ENCODE measurements at regions not wholly inside any gene's neighbourhood (a gene's known extent, or its start where the extent isn't known, plus 50 kb on each side); places are given as distances from the start of the nearest gene placed in this dataset.

GRCh38 chr21:15531986-15532385, 197.8 kb upstream of the USP25 start:
- DNase-seq (ENCODE audit: low read depth) = no peak

GRCh38 chr21:15533618-15534017, 196.2 kb upstream of the USP25 start:
- no peak for DNase-seq (ENCODE audit: low read depth)

GRCh38 chr21:15534450-15534886, 195.3 kb upstream of the USP25 start:
- DNase-seq (ENCODE audit: low read depth) = no peak

DNA sequence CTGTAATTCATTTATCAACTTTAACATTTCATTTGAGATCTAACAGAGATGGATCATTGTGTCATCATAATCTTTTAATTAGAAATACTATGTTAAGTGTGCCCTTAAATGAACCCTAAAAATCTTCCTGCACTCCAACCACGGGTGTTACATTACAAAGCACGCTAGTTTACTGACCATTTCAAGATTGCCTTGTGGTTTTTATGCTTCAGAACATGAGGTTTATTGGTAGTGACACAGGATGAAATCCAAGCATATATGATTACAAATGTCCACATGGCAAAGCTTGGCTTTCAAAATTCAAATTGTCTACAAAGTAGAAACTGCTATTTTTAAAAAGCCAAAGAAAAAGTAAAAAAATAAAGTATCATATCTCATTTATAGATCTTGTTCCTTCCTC, 190.4 kb upstream of the USP25 start:
- DNase-seq (ENCODE audit: low read depth) = no peak

DNA sequence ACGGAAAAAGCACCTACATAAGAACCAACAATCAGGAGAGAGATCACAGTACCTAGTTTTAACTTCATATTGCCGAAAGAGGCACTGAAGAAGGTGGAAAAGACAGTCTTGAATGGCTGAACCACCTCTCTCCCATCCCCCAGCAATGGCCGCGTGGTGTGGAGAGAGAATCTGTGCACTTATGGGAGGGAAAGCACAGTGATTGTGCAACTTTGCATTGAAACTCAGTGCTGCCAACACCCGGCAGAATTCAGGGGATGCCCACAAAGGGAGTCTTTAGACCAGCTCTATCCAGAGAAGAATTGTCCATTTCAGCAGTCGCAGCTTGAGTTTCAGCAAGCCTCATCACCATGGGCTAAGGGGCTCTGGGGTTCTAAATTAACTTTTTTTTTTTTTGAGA, 186.3 kb upstream of the USP25 start:
- no peak for DNase-seq (ENCODE audit: low read depth)

- no peak for DNase-seq (ENCODE audit: low read depth)
Measured at GRCh38 chr21:15549671-15550070, 180.1 kb upstream of the USP25 start.

- DNase-seq (ENCODE audit: low read depth) = no peak
Measured at GRCh38 chr21:15552914-15553494, 176.8 kb upstream of the USP25 start.

- DNase-seq (ENCODE audit: low read depth) = no peak
Measured at GRCh38 chr21:15557925-15558324, 171.9 kb upstream of the USP25 start.

- DNase-seq (ENCODE audit: low read depth) = no peak
Measured at GRCh38 chr21:15558884-15559283, 170.9 kb upstream of the USP25 start.

DNA sequence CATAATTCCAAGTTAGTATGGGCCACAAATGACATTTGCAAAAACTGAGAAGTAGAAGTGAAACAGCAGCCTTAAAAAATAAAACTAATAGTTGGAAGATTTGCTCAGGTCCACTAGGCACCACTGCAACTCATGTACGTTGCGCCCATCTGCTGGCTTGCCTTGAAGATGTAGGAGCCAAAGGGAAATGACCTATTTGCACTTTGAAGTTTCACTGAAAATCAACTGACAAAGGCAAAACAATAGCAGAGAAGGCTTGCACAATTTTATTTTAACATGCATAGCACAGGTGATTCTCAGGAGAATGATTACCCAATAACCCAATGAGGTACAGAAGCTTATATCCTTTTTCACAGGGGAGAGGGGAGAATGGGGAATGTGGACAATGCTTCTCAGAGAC, 170.1 kb upstream of the USP25 start:
- DNase-seq (ENCODE audit: low read depth) = no peak

- DNase-seq (ENCODE audit: low read depth) = no peak
Measured at GRCh38 chr21:15560383-15561056, 169.3 kb upstream of the USP25 start.

DNA sequence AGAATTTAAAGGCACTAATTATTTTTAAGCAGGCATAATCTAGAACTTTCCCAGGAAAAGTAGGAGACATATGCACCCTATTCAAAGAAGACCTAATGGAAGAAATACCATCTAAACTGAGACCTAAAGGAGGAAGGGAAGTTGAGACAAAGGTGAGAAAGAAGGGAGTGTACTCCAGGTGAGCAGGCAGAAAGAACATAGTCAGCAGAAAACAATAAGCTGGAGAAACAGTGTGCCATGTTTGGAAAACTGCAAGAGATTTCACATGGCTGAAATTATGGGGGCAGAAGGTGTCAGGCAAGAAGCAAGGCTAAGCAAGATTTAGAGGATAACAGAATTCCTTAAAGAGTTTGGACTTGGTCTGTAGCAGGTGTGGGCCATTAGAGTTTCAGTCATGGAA, 167.0 kb upstream of the USP25 start:
- no peak for DNase-seq (ENCODE audit: low read depth)

GRCh38 chr21:15564907-15565306, 164.9 kb upstream of the USP25 start:
- no peak for DNase-seq (ENCODE audit: low read depth)

DNA sequence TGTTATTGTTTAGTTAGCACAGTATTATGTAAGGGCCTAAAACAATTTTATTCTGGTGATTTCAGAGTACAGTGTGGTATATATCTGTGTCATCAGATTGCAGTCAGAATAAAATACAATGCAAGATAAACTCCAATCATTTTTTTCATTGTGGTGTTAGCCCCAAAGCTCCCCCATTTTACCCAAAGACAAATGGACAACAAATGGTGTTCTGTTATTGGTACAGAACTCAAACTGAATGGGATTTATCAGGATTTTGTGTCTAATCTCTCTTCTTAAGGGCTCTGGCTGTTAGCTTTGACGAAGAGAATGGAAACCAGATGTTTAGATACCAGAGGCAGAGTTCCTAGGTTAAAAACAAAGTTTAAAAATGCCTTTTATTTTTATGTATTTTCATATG, 163.1 kb upstream of the USP25 start:
- no peak for DNase-seq (ENCODE audit: low read depth)

DNA sequence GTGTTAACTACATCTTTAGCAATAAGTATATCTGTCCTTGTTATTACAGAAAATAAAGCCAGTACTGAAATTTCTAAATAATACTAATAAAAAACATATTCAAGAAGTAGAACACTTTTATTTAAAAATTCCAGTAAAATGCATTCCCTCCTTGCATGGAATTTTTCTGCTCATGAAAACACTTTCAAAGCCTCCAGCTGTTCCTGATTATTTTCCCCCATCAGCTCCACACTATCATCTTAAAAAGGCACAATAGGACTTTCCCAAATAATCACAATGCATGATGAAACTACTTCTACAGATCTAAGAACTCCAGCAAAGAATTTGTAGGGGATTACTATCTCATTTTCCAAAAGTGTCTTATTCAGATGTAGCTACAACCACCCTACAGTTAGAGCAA, 162.6 kb upstream of the USP25 start:
- DNase-seq (ENCODE audit: low read depth) = no peak

DNA sequence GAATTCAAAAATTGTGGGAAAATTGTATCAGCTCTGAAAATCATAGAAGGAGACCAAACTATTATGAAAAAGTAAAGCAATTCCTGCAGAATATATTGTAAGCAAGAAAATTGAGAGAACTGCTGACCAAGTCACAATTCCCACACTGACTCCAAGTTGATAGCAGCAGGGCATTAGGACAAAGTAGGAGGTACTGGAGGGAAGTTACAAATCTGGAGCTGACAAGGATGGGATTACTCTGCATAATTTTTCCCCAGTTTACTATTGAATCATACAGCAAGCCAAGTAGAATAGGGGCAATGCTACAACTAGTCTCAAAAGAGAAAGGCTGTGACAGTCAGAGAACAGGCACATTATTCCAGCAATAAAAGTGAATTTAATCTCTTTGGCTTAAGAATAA, 161.3 kb upstream of the USP25 start:
- DNase-seq (ENCODE audit: low read depth) = no peak

- DNase-seq (ENCODE audit: low read depth) = no peak
Measured at GRCh38 chr21:15586752-15587427, 142.9 kb upstream of the USP25 start.

GRCh38 chr21:15592271-15592860, 137.4 kb upstream of the USP25 start:
- no peak for DNase-seq (ENCODE audit: low read depth)

DNA sequence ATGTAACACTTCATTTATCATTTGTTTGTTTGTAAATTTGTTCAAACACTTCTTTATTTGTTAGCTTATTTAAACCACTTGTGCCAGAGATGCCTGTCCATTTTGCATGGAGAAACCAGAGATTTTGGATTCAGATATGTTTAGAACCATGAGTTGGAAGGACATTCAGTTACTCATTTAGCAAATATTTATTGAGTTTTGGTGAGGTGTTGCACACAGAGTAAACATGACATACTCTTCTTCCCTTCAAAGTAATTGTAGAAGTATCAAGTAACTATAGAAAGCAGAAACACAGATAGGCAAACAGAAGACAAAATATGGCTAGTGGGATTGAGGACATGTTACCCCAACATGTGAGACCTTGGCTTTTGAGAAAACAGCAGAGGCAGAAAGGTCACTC, 136.8 kb upstream of the USP25 start:
- no peak for DNase-seq (ENCODE audit: low read depth)

- no peak for DNase-seq (ENCODE audit: low read depth)
Measured at GRCh38 chr21:15601390-15601789, 128.4 kb upstream of the USP25 start.

- no peak for DNase-seq (ENCODE audit: low read depth)
Measured at GRCh38 chr21:15604413-15604812, 125.4 kb upstream of the USP25 start.

DNA sequence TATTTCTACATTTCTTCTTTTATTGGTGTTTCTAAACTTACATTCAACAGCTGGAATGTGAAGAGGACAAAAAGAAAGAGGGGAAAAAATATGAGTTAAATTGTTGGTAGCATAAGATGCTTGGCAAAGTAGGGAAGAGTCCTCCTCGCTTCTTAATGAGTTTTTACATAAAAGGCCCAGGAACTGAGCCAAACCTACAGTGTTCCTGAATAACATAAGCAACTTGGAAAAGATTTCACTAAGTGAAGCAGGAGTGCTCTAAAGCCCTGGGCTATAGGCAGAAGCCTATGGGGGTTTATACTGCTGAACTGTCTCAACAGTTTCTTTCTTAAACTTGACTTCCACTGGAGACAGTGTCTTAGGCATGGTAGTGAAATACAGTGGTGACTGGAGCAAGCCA, 115.0 kb upstream of the USP25 start:
- DNase-seq (ENCODE audit: low read depth) = no peak

GRCh38 chr21:15616864-15617574, 112.8 kb upstream of the USP25 start:
- DNase-seq (ENCODE audit: low read depth) = no peak
